Peyer's patch (tissue), 4 donors: ENCODE measurements at regions not wholly inside any gene's neighbourhood (a gene's known extent, or its start where the extent isn't known, plus 50 kb on each side); places are given as distances from the start of the nearest gene placed in this dataset.

Experiments used
- POLR2A ChIP-seq, 2 donors: fragments of 450-650 bp; IDR thresholded peaks; one replicate each; pipeline ENCODE4 v1.5.1; 2017; ENCODE audit warnings: antibody characterized with exemption in 2 of 2, mild to moderate bottlenecking in 2 of 2, moderate library complexity in 2 of 2
- TF ChIP-seq, protein P1 (sequence below), 6 experiments: fragments of 450-650 bp in 4 of 6; fragments of 200-600 bp in 2 of 6; sonication (generic) in 1 of 6; IDR thresholded peaks; one replicate each; pipeline ENCODE4 v1.5.1; 2017 to 2019; ENCODE audit warnings: antibody characterized with exemption in 6 of 6, mild to moderate bottlenecking in 3 of 6, moderate library complexity in 1 of 6

DNA sequence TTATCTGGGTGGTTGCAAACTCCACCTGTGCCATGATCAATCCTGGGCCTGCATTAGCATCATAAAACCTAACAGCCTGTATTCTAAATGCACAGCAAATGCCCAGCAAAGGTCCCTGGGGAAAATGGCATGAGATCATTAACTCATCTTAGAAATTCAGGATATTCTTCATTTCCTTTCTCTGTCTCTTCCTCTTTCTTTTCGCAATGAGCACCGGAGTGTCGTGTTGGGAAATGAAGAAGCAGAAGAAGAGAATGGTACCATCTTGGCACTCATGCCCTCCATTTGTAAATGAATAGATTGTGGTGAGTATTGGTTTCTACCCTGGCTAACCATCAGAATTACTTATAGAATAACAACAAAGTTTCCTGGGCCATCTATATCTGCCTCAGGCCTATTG, 193.6 kb downstream of the GALC start:
- TF ChIP-seq, protein P1, sequence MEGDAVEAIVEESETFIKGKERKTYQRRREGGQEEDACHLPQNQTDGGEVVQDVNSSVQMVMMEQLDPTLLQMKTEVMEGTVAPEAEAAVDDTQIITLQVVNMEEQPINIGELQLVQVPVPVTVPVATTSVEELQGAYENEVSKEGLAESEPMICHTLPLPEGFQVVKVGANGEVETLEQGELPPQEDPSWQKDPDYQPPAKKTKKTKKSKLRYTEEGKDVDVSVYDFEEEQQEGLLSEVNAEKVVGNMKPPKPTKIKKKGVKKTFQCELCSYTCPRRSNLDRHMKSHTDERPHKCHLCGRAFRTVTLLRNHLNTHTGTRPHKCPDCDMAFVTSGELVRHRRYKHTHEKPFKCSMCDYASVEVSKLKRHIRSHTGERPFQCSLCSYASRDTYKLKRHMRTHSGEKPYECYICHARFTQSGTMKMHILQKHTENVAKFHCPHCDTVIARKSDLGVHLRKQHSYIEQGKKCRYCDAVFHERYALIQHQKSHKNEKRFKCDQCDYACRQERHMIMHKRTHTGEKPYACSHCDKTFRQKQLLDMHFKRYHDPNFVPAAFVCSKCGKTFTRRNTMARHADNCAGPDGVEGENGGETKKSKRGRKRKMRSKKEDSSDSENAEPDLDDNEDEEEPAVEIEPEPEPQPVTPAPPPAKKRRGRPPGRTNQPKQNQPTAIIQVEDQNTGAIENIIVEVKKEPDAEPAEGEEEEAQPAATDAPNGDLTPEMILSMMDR (IDR thresholded peaks at IDR 0.05) = no peak
- no peak for TF ChIP-seq POLR2A (IDR thresholded peaks at IDR 0.05)
